ENCODE measurements at regions not wholly inside any gene's neighbourhood (a gene's known extent, or its start where the extent isn't known, plus 50 kb on each side); places are given as distances from the start of the nearest gene placed in this dataset.

- TF ChIP-seq CTCF (conservative IDR thresholded peaks at IDR 0.05; ENCODE audit: low read length) (no peak), EZH2phosphoT487 (IDR thresholded peaks at IDR 0.05; ENCODE audit: borderline replicate concordance, low read depth, low read length) (no peak)
Measured at GRCh38 chr5:120164037-120164436, 300.1 kb upstream of the PRR16 start.

Data from OCI-LY7 (cell line).